Activated T-helper 2 cell treated with anti-CD3 and anti-CD28 coated beads, Interferon-gamma antibody, Interleukin-2, Interleukin-4, amounts not matched to agents 10 μg/mL and 5 μg/mL and 100 μg/mL, durations not matched to agents 14 hours and 24 hours and 36 hours (primary cell): ENCODE measurements at regions not wholly inside any gene's neighbourhood (a gene's known extent, or its start where the extent isn't known, plus 50 kb on each side); places are given as distances from the start of the nearest gene placed in this dataset.

Experiments
- DNase-seq: peaks from one replicate; pipeline ENCODE4 v3.0.0; 2021; ENCODE audit warnings: low spot score
- H3K27ac Mint-ChIP-seq: one replicate; pipeline ENCODE4 v1.8.0; 2021; ENCODE audit warnings: mixed read lengths
- H3K27me3 Mint-ChIP-seq: one replicate; pipeline ENCODE4 v1.8.0; 2021; ENCODE audit warnings: low read depth, mixed read lengths
- H3K36me3 Mint-ChIP-seq: one replicate; pipeline ENCODE4 v1.8.0; 2021; ENCODE audit warnings: low read depth, mixed read lengths
- H3K4me1 Mint-ChIP-seq: one replicate; pipeline ENCODE4 v1.8.0; 2021; ENCODE audit warnings: low read depth, mixed read lengths
- H3K4me3 Mint-ChIP-seq: one replicate; pipeline ENCODE4 v1.8.0; 2021; ENCODE audit warnings: low read depth, mild to moderate bottlenecking, moderate library complexity, mixed read lengths
- H3K9me3 Mint-ChIP-seq: one replicate; pipeline ENCODE4 v1.8.0; 2021; ENCODE audit warnings: mixed read lengths
- intact Hi-C: fragments of 100-400 bp; cut with micrococcal nuclease; formaldehyde crosslinking; loops from one replicate; pipeline ENCODE4 v1.15.1; 2023

DNA sequence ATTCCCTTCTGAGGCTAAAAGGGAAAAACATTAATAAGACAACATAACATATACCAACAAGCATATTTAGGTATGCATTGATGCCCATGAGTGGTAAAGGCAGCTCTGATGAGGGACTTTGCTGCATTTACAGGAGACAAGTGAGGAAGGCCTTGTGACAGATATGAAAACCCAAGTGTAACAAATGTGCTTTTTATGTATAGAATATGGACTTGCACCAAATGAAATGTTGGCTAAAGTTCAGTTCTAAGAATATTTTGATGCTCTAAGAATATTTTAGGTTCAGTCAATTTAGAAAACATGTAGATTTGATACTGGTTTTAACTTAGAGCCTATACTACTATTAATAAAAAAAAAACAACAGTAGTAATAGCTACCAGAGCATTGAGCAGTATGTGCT is 424.7 kb downstream of the LMO4 start:
- Mint-ChIP-seq H3K27ac (no peak overlapping the region), H3K9me3 (no peaks in the 10 kb centered on the region), H3K4me1 (no peaks in the 10 kb centered on the region), H3K4me3 (no peak overlapping the region), H3K27me3 (no peaks in the 10 kb centered on the region), H3K36me3 (no peaks in the 10 kb centered on the region)
- no peak for DNase-seq
- intact Hi-C loops: no loop called here

DNA sequence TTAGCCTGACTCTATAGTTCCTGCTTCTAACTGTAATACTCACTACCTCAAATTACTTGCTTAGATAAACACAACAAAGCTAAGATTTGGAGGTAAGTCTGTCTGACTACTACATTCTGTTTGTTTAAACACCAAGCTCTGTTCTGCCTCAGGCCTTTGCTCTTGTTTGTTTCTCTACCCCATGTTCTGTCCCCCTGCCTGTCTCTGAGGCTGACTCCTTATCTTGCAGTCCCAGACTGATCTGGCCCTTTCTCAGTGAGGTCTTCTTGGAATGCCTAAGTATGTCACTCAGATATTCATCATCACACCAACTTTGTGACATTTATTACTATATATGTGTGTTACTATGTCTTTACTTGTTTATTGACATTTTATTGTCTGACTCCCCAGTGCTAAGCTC is 425.5 kb downstream of the LMO4 start:
- Mint-ChIP-seq H3K4me3 (no peak overlapping the region), H3K9me3 (no peaks in the 10 kb centered on the region)
- intact Hi-C loops: no loop called here

DNA sequence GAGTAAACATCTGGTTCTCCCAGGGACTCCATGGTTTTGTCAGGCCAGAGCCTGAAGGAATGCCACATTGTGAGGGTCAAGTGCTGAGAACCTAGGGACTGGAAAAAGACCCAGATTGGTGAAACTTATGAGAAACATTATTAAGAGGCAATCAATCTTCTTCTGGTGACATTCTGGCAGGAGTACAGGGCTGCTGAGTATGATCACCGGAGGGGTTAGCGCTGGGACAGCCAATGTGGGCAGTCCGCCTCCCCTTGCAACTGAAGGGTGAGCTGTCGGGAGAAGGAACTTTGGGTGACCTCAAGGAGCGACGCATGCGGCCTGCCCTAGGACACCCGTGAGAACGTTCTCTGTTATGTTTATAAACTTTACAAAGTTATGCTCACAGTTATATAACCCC is 429.0 kb downstream of the LMO4 start:
- no peak overlapping the region for H3K4me3 Mint-ChIP-seq
- no peaks in the 10 kb centered on the region for H3K9me3 Mint-ChIP-seq
- no peaks in the 10 kb centered on the region for H3K27me3 Mint-ChIP-seq
- intact Hi-C loops: no loop called here
- no peak for DNase-seq
- no peaks in the 10 kb centered on the region for H3K36me3 Mint-ChIP-seq
- H3K27ac Mint-ChIP-seq: no peak overlapping the region
- no peaks in the 10 kb centered on the region for H3K4me1 Mint-ChIP-seq

More for the DNA sequence above, 425.5 kb downstream of the LMO4 start:
- Mint-ChIP-seq H3K36me3 (no peaks in the 10 kb centered on the region), H3K27me3 (no peaks in the 10 kb centered on the region), H3K27ac (no peak overlapping the region), H3K4me1 (no peaks in the 10 kb centered on the region)
- no peak for DNase-seq

DNA sequence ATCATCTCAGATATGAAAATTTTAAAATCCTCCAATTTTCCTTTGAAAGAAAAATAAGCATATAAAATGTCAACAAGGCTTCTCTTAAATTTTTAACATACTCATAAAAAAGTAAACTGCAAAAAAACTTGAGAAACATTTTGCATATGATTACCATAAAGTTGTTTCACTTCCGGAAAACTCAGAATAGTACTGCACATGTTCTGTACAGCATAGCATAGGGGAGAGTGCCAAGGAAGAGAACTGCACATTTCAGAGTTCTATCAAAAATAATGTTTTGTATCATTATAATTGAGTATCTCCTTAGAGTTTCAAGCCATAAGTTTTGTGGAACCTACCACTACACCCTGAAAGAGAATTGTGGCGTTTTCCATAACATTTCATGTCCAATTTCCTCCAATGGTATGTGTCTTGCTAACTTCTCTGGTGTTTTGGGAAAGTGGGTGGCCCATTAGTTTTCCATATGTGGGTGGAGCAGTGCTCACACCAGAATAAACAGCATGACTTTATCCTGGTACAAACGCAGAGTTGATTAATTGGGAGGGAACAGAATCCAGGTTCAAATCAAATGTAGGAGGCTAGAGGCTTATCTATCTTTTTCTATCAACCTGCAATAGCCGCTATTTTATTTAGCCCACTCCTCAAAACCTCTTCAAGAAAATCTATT is 430.9 kb downstream of the LMO4 start:
- Mint-ChIP-seq H3K9me3 (no peaks in the 10 kb centered on the region), H3K4me3 (no peak overlapping the region), H3K36me3 (no peaks in the 10 kb centered on the region), H3K27ac (no peak overlapping the region), H3K4me1 (no peaks in the 10 kb centered on the region), H3K27me3 (no peaks in the 10 kb centered on the region)
- intact Hi-C loops: no loop called here
- DNase-seq: no peak

DNA sequence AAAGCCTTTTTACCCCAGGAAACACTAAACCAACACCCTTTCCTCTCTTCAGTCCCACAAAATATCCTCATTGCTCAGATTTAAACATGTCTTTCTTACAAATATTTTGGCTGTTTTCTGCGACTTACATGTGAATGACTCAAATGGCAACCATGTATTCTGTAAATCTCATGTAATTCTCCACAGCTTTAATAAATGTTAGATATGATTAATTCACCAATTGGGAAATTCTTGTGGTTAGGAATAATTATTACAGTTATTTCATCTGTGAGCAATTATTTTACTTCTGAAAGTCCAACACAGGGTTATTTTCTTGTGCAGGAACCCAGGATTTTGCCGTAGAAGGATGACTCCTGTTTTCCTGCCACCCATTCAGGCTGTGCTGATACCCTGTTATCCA is 431.5 kb downstream of the LMO4 start:
- H3K27me3 Mint-ChIP-seq: no peaks in the 10 kb centered on the region
- no peak for DNase-seq
- intact Hi-C loops: no loop called here
- no peak overlapping the region for H3K4me3 Mint-ChIP-seq
- no peaks in the 10 kb centered on the region for H3K4me1 Mint-ChIP-seq
- H3K36me3 Mint-ChIP-seq: no peaks in the 10 kb centered on the region
- no peaks in the 10 kb centered on the region for H3K9me3 Mint-ChIP-seq
- no peak overlapping the region for H3K27ac Mint-ChIP-seq

DNA sequence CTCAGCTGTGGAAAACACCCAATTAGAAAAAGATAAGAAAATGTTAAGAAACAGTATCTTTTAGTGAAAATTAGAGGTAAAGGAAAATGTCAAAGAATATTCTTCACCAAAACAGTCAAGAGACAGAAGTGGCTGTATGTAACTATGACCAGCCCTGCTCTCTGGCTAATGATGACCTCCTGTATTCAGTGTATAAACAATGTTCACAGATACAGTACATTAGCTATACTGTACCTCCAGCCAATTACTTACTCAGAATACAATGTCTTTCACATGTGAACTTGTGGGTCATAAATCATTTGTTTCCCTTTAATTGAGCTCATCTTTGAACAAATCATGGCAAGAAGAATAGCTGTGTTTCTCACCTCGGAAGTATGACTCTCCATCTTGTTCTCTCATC is 432.0 kb downstream of the LMO4 start:
- H3K9me3 Mint-ChIP-seq: no peaks in the 10 kb centered on the region
- intact Hi-C loops: no loop called here

DNA sequence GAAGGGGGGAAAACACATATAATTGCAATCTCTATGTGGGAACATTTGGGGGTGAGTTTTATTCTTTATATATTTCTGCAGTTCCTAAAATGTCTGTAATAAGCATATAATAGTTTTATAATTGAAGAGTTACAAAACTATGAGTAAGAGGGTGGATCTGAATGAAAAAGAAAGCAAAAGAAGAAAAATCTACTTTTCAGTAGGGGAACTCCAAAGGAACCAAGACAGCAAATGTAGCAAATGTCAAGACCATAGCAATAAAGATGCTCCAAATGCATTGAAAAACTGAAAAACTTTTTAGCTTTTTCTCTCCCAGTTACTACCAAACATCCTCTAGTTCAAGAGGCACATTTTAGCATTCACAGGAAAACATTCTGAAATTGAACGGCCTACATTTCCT is 434.8 kb downstream of the LMO4 start:
- H3K27me3 Mint-ChIP-seq: no peaks in the 10 kb centered on the region
- H3K9me3 Mint-ChIP-seq: no peaks in the 10 kb centered on the region
- H3K36me3 Mint-ChIP-seq: no peaks in the 10 kb centered on the region
- intact Hi-C loops: no loop called here
- H3K4me3 Mint-ChIP-seq: no peak overlapping the region
- no peak overlapping the region for H3K27ac Mint-ChIP-seq
- H3K4me1 Mint-ChIP-seq: no peaks in the 10 kb centered on the region
- DNase-seq: no peak

More for the DNA sequence above, 432.0 kb downstream of the LMO4 start:
- Mint-ChIP-seq H3K4me1 (no peaks in the 10 kb centered on the region), H3K4me3 (no peak overlapping the region), H3K36me3 (no peaks in the 10 kb centered on the region), H3K27ac (no peak overlapping the region), H3K27me3 (no peaks in the 10 kb centered on the region)
- DNase-seq: no peak

DNA sequence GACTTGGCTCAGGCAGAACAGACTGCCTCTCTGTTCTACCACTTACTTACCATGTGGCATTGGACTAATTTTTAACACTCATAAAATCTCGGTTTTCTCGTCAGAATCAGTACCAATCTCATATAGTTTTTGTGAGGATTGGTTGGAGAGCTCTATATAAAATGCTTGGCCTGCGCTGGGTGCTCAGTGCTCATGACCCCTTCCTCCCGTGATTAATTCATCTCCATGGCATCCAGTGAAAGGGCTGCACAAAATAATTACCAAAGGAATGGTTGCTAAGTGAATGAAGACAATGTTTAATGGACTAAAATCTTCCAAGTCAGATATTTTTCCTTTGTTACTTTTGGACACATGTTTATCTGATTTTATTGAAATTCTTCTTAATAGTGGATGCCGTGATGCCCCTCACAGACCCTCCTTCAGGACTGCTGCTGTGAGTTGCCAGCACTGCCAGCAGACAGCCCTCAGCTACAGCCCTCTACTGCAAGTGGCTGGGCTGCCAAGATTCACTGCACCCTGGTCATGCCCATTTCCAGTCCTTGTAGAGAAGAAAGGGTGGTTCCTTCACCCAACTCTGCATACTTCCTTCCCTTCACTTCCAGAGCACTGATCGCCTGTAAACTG is 436.5 kb downstream of the LMO4 start:
- no peaks in the 10 kb centered on the region for H3K36me3 Mint-ChIP-seq
- H3K27me3 Mint-ChIP-seq: no peaks in the 10 kb centered on the region
- no peaks in the 10 kb centered on the region for H3K4me1 Mint-ChIP-seq
- H3K27ac Mint-ChIP-seq: no peak overlapping the region
- no peak overlapping the region for H3K4me3 Mint-ChIP-seq
- peaks cover 4% of the 10 kb centered on the region for H3K9me3 Mint-ChIP-seq
- no peak for DNase-seq
- intact Hi-C loops: no loop called here

DNA sequence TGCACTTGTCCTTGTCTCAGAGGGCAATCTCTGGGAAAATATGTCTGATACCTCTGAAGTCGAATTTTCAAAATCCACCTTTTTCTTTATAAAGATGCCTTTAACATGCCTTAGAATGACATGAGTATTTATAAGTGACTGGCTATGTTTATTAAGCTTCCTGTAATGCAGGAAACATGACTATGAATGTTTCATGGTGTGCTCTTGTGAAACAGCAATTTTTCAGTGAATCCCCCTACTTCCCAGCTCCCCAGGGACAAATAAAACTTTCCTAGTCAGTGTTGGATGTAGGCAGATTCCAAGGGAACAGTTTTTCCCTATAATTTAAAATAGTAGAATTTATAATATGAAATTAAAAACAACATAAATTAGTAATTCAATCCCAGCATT is 437.0 kb downstream of the LMO4 start:
- no peak for DNase-seq
- Mint-ChIP-seq H3K27me3 (no peaks in the 10 kb centered on the region), H3K4me1 (no peaks in the 10 kb centered on the region), H3K9me3 (peaks cover 4% of the 10 kb centered on the region), H3K36me3 (no peaks in the 10 kb centered on the region), H3K27ac (no peak overlapping the region), H3K4me3 (no peak overlapping the region)
- intact Hi-C loops: no loop called here

DNA sequence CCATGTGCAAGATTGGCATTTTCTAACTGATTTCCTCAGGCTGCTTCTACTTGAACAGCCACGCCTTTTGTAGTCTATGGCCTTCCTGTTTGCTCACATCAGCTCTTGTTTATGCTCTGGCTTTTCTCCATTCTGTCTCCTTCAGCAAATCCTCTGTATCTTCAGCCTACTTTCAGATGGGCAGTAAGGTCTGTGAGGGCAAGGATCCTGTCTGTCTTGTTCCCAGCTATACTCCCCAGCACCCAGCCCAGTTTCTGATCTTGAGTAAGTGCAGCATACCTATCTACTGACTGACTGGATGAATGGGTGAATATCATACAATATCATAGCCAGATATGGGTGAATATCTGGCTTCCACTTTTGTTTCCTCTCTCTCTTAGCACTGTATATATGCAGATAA is 438.1 kb downstream of the LMO4 start:
- no peaks in the 10 kb centered on the region for H3K36me3 Mint-ChIP-seq
- no peak for DNase-seq
- no peaks in the 10 kb centered on the region for H3K4me1 Mint-ChIP-seq
- H3K27ac Mint-ChIP-seq: no peak overlapping the region
- peaks cover 4% of the 10 kb centered on the region for H3K9me3 Mint-ChIP-seq
- intact Hi-C loops: no loop called here
- no peak overlapping the region for H3K4me3 Mint-ChIP-seq
- H3K27me3 Mint-ChIP-seq: no peaks in the 10 kb centered on the region

DNA sequence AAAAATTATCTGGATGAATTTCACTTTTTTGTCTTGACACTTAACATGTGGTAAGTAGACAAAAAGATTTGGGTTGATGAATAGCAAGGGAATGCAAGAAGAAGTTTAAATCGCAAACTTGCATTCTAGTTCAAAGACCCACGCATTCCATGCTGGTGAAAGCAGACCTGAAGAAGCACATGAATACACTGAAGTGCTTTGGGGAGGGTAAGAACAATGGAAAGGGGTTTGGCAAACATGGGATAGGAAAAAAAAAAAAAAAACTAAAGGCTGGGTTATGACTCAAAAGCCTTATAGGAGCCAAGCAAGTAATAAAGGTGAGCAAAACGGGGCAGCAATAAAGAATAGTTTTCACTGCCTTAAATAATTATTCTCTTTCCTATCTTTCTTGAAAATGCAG is 450.2 kb downstream of the LMO4 start:
- Mint-ChIP-seq H3K36me3 (no peaks in the 10 kb centered on the region), H3K27ac (no peak overlapping the region), H3K27me3 (no peaks in the 10 kb centered on the region), H3K9me3 (no peaks in the 10 kb centered on the region), H3K4me1 (no peaks in the 10 kb centered on the region), H3K4me3 (no peak overlapping the region)
- intact Hi-C loops: no loop called here
- no peak for DNase-seq

DNA sequence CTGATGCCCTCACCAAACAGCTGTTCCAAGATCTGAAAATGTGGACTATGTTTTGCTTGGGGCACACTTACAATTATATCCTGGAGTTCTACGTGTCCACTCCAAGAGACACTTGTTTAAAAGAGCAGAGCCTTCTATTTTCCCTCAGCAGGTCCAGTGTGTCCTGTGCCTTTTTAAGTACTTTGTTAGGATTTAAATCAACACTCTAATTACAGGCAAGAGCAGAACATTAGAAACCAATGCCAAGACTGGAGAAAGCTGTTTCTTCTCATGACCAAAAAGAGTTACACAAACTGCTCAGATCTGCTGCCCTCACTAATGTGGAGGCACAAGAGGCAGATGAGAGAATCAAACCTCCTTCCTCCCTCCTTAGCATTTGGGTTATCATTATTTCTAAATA is 452.9 kb downstream of the LMO4 start:
- intact Hi-C loops: no loop called here

DNA sequence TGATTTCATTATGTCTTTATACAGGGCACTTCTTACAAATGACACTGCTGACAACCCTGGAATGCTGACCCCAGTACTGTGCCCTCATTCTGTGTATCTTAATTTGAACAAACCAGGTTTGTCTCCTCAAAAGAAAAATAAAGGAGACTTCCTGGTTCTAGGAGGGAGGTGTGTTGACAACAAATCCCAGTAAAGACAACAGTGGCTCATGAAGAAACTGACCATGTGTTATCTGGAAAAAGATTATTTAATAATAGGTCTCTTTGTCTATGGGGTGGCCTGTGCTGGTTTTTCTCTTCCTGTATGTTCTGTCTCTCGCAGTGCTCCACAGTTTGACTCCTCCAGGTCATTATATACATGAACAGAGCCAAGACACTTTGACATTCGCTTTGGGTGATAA is 454.6 kb downstream of the LMO4 start:
- Mint-ChIP-seq H3K27me3 (no peaks in the 10 kb centered on the region), H3K36me3 (no peaks in the 10 kb centered on the region), H3K4me3 (no peak overlapping the region), H3K9me3 (no peaks in the 10 kb centered on the region), H3K27ac (no peak overlapping the region), H3K4me1 (no peaks in the 10 kb centered on the region)
- DNase-seq: no peak
- intact Hi-C loops: no loop called here

More for the DNA sequence above, 452.9 kb downstream of the LMO4 start:
- DNase-seq: no peak
- no peaks in the 10 kb centered on the region for H3K27me3 Mint-ChIP-seq
- no peak overlapping the region for H3K27ac Mint-ChIP-seq
- H3K9me3 Mint-ChIP-seq: no peaks in the 10 kb centered on the region
- H3K4me1 Mint-ChIP-seq: no peaks in the 10 kb centered on the region
- H3K4me3 Mint-ChIP-seq: no peak overlapping the region
- H3K36me3 Mint-ChIP-seq: no peaks in the 10 kb centered on the region

DNA sequence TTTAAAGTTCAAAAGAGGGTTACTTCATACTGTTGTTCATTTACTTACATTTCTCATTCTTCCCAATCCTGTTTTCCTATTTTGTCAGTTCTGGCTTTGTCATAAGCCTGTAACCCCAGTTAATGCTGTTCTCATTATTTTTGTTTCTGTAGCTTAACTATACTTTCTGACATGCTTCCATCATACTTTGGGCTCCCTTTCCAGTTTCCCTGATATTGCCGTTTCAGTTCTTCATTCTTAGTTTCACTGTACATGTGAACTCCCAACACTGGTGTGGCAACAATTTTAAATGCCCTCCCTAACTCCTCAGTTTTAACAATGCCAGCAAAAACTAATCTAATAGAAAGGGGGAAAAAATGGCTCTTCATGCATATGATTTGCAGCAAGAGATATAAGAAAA is 456.7 kb downstream of the LMO4 start:
- no peaks in the 10 kb centered on the region for H3K9me3 Mint-ChIP-seq
- intact Hi-C loops: no loop called here
- no peaks in the 10 kb centered on the region for H3K27me3 Mint-ChIP-seq
- DNase-seq: no peak
- no peaks in the 10 kb centered on the region for H3K36me3 Mint-ChIP-seq
- no peak overlapping the region for H3K4me3 Mint-ChIP-seq
- H3K4me1 Mint-ChIP-seq: no peaks in the 10 kb centered on the region
- H3K27ac Mint-ChIP-seq: no peak overlapping the region
